ENCODE measurements at regions not wholly inside any gene's neighbourhood (a gene's known extent, or its start where the extent isn't known, plus 50 kb on each side); places are given as distances from the start of the nearest gene placed in this dataset.
A peak's percentile ranks its signal among the peaks of the same experiment; 100 is the strongest.

DNA sequence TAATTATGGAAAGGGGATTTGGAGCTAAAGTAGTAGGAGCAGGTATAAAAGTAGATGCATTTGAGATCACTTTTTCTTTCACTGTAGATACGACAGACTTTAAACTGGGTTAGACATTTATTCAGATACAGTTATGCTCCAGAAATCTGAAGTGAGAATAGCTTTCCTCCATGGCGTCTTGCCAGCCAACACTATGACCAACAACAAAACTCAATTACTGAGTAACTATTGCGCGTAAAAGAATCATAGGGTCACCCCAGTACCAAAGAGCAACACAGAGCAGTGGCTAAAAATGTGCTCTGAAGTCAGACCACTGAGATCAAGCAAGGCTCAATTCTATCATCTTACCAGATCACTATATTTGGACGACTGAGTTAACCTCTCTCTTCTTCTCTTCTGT lies 262.5 kb upstream of the SORCS1 start:
- TF ChIP-seq, protein P1, sequence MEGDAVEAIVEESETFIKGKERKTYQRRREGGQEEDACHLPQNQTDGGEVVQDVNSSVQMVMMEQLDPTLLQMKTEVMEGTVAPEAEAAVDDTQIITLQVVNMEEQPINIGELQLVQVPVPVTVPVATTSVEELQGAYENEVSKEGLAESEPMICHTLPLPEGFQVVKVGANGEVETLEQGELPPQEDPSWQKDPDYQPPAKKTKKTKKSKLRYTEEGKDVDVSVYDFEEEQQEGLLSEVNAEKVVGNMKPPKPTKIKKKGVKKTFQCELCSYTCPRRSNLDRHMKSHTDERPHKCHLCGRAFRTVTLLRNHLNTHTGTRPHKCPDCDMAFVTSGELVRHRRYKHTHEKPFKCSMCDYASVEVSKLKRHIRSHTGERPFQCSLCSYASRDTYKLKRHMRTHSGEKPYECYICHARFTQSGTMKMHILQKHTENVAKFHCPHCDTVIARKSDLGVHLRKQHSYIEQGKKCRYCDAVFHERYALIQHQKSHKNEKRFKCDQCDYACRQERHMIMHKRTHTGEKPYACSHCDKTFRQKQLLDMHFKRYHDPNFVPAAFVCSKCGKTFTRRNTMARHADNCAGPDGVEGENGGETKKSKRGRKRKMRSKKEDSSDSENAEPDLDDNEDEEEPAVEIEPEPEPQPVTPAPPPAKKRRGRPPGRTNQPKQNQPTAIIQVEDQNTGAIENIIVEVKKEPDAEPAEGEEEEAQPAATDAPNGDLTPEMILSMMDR (IDR thresholded peaks at IDR 0.05; ENCODE audit: extremely low read depth, missing control alignments) = no peak
- no peak for DNase-seq (ENCODE audit: low spot score)

DNA sequence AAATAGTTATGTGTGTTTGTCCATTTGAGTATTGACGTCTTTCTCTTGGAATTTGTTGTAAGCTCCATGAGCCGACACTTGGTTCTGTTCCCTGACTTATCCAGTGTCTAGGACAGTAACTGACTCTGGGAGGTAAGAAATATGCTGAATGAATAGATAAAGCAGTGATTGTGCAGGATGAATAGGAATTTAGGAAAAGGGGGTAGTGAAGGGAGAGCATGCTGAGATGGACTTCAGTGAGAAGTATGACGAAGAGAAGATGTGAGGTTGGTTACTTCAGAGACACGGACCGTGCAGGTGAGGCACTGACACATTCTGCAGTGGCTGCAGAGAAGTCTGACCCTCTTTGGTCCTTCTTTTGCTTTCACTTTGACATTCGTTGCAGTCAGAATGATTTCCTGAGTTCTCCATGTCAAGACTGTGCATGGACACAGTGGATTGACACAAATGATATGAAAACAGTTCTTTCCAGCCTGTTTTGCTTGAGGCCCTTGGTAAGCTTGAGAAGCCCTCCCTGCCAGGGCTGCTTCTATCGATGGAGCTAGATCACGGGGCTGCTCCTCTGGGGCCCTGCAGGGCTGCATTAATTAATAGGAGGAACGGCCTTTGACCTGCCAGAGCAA lies 261.5 kb upstream of the SORCS1 start:
- TF ChIP-seq, protein P1 (IDR thresholded peaks at IDR 0.05; ENCODE audit: extremely low read depth, missing control alignments) = no peak
- peak; percentile 32 for DNase-seq (ENCODE audit: low spot score)

DNA sequence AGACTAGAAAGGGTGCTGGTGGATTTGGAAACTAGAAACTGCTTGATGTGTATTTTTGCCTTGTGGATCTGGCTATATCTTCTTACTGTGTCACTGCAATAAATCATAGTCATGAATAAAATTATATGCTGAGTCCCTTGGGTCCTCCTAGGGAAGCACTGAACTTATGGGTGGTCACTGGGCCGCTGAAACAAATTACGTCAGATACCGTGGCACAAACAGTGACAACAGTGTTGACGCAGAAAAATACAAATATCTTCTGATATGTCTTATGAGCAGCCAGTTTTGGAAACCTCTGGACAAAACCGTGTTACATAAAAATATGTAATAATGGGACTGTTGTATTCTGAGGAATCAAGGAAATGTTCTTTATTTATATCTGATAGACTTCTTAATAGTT lies 260.1 kb upstream of the SORCS1 start:
- DNase-seq (ENCODE audit: low spot score) = no peak
- TF ChIP-seq, protein P1 (IDR thresholded peaks at IDR 0.05; ENCODE audit: extremely low read depth, missing control alignments) = no peak

DNA sequence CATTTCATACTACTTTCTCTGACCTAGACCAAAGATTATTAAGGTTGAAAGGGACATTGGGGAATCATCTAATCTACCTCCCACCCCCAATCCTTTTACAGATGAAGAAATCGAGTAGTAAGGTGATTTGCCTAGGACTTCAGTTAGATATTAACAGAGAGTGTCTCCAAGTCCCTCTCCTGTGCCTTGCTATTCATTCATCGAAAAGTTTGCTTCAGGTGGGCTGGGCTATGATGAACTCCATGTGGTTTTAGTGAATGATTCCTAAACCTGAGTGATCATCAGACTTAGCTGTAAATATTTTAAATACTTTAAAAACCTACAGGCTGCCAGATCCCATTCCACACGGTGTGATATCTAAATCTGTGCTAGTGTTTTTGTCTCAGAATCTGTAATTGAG lies 259.4 kb upstream of the SORCS1 start:
- DNase-seq (ENCODE audit: low spot score) = no peak
- TF ChIP-seq, protein P1 (IDR thresholded peaks at IDR 0.05; ENCODE audit: extremely low read depth, missing control alignments) = no peak

DNA sequence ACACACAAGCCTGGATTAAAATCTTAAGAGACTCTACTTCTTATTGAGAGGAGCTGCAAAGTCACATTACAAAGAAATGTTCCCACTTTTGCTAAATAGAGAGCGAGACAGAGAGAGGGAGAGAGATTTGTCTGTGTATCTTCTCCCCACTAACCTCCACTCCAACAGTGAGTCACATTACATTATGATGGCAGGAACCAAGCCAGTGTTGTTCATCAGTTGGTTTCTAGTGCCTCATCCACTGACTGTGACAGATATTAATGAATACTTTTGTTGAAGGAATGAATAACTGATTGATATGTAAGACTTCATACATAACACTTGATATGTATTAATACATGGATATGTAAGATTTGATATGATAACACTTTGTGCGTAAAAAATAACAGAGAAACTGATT lies 258.2 kb upstream of the SORCS1 start:
- TF ChIP-seq, protein P1 (IDR thresholded peaks at IDR 0.05; ENCODE audit: extremely low read depth, missing control alignments) = no peak
- no peak for DNase-seq (ENCODE audit: low spot score)

DNA sequence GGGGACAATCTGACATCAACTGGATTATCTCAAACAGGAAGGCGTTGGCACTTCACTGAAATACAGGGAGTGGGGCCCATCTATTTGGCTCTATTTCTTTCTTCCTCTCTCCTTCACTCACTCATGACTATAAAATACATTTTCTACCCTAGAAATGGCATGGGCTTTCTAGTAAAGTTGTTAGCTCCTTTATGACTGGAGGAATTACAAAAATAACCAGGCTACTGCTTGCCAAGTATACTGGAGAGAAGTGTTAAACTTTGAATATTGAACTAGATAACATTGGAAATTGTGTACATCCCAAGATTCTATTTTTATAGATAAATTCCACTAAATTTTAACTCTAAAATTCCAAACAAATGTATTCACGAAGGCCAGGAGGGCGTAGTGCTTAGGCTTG lies 255.7 kb upstream of the SORCS1 start:
- no peak for DNase-seq (ENCODE audit: low spot score)
- TF ChIP-seq, protein P1 (IDR thresholded peaks at IDR 0.05; ENCODE audit: extremely low read depth, missing control alignments) = no peak

DNA sequence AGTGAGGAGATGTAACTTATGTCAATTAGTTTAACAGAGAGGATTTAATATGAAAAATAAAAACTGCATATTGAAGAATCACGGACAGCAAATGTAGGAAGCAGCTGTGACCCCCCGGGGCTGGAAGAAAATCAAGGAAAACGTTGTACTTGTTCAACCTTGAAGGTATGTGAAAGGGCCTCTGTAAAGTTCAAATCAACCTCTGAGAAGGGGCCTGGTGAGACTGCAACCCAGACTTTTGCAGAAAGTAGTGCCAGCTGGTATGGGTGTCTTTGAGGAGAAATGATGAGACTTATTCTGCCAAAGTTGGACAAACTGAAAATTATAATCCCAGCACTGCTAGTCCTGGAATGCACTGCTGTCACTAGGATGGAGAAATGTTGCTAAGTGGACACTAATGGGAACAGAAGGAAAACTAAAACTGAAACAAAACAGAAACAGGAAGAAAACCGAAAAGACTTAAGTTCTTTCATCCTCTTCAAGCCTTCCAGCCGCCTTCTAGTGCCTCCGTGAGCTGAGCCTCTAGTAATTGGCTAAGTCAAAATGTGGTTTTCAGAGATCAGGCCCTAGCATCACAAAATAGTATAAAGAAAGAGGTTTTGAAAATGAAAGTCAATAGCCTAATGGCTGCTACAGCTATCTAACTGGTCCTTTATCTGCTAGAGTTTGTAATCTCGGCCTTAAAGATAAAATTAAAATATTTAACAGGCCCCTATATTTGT lies 253.7 kb upstream of the SORCS1 start:
- DNase-seq (ENCODE audit: low spot score) = peak; percentile 19
- TF ChIP-seq, protein P1 (IDR thresholded peaks at IDR 0.05; ENCODE audit: extremely low read depth, missing control alignments) = no peak

Measured in GM20000 (cell line).